ENCODE measurements at regions not wholly inside any gene's neighbourhood (a gene's known extent, or its start where the extent isn't known, plus 50 kb on each side); places are given as distances from the start of the nearest gene placed in this dataset.

DNA sequence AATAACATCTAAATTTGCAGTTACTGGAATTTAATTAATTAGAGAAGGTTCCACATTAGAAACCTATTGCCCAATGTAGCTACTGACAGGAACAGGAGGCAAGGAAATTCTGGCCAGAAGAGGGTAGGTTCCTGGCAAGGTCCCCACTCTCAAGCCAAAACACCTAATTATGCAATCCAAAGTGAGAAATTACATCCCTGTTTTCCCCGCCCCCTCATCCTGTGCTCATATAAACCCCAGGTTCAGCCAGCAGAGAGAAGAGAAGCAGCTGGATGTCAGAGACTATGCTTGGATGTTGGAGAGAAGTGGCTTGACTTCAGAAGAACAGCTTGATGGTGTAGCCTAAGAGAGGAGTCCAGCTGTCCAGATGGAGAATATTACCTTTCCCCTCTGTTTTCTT, 951.3 kb upstream of the PRR20A start:
- Histone ChIP-seq H3K4me1 (no peaks in the 10 kb centered on the region), H3K36me3 (no peaks in the 10 kb centered on the region), H3K27ac (no peak overlapping the region), H3K4me3 (no peak overlapping the region), H3K27me3 (no peaks in the 10 kb centered on the region), H3K9me3 (peaks cover 0 to 6% (median 2%) of the 10 kb centered on the region in 4 donors)
- 77 to 84% methylated on average over 1 of the region's 1 CpG for WGBS, 2 donors
- TF ChIP-seq, protein P1, sequence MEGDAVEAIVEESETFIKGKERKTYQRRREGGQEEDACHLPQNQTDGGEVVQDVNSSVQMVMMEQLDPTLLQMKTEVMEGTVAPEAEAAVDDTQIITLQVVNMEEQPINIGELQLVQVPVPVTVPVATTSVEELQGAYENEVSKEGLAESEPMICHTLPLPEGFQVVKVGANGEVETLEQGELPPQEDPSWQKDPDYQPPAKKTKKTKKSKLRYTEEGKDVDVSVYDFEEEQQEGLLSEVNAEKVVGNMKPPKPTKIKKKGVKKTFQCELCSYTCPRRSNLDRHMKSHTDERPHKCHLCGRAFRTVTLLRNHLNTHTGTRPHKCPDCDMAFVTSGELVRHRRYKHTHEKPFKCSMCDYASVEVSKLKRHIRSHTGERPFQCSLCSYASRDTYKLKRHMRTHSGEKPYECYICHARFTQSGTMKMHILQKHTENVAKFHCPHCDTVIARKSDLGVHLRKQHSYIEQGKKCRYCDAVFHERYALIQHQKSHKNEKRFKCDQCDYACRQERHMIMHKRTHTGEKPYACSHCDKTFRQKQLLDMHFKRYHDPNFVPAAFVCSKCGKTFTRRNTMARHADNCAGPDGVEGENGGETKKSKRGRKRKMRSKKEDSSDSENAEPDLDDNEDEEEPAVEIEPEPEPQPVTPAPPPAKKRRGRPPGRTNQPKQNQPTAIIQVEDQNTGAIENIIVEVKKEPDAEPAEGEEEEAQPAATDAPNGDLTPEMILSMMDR (IDR thresholded peaks at IDR 0.05) = no peak
- TF ChIP-seq POLR2A (IDR thresholded peaks at IDR 0.05) (no peak), POLR2AphosphoS5 (IDR thresholded peaks at IDR 0.05) (no peak), EP300 (IDR thresholded peaks at IDR 0.05) (no peak)
- DNase-seq = no peak
- no peak for ATAC-seq (ENCODE audit: low FRiP score in 2 of 2)

DNA sequence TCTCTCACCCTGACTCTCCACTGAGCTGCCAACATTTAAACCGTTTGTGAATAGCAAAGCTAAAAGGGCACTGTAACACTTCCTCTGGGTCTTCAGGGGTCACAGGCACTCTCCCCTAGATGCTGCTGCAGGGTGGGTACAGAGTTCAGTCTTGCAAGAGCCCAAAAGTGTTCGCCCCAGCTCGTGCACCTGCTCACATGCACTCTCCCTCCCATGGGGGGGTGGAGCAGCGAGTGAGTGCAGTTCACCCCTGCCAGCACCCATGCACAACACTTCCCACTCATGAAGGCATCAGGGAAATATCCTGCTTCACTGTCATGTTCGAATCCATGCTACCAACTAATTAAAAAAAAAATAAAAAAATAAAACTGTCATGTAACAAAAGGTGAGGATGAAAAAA, 950.7 kb upstream of the PRR20A start:
- Histone ChIP-seq H3K4me3 (no peak overlapping the region), H3K36me3 (no peaks in the 10 kb centered on the region), H3K4me1 (no peaks in the 10 kb centered on the region), H3K27me3 (no peaks in the 10 kb centered on the region), H3K27ac (no peak overlapping the region), H3K9me3 (peaks cover 0 to 6% (median 2%) of the 10 kb centered on the region in 4 donors)
- peak in 1 of 2 donors; percentile 3 for DNase-seq
- TF ChIP-seq POLR2AphosphoS5 (IDR thresholded peaks at IDR 0.05) (no peak), POLR2A (IDR thresholded peaks at IDR 0.05) (no peak), EP300 (IDR thresholded peaks at IDR 0.05) (no peak)
- TF ChIP-seq, protein P1 (IDR thresholded peaks at IDR 0.05) = no peak
- ATAC-seq (ENCODE audit: low FRiP score in 2 of 2) = no peak
- WGBS, 2 donors = 78 to 82% methylated on average over 4 to 5 of the region's 5 CpGs

DNA sequence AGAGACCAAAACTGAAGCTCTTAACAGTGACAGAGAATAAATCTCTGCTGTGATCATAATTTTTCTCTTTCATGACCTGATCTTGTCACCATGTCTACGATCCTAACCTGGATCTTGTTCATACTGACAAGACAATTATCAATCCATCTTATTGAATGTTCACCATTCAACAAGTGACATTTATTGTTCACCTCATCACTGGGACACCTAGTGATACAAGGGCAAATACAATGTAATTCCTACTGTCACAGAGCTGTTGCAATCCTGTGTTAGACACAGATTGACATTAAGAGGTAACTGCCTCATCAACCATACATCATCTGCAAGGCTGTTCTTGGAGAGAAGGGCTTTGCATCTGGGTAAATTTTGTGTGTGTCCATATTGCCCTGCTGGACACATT, 942.4 kb upstream of the PRR20A start:
- no peak for DNase-seq
- Histone ChIP-seq H3K27ac (no peak overlapping the region), H3K4me3 (no peak overlapping the region), H3K36me3 (no peaks in the 10 kb centered on the region), H3K4me1 (no peaks in the 10 kb centered on the region), H3K9me3 (no peaks in the 10 kb centered on the region), H3K27me3 (no peaks in the 10 kb centered on the region)
- 50 to 58% methylated on average over 1 of the region's 1 CpG for WGBS, 2 donors
- no peak for ATAC-seq (ENCODE audit: low FRiP score in 2 of 2)
- TF ChIP-seq POLR2A (IDR thresholded peaks at IDR 0.05) = no peak
- TF ChIP-seq, protein P1 (IDR thresholded peaks at IDR 0.05) = no peak
- TF ChIP-seq POLR2AphosphoS5 (IDR thresholded peaks at IDR 0.05) = no peak
- no peak for TF ChIP-seq EP300 (IDR thresholded peaks at IDR 0.05)

DNA sequence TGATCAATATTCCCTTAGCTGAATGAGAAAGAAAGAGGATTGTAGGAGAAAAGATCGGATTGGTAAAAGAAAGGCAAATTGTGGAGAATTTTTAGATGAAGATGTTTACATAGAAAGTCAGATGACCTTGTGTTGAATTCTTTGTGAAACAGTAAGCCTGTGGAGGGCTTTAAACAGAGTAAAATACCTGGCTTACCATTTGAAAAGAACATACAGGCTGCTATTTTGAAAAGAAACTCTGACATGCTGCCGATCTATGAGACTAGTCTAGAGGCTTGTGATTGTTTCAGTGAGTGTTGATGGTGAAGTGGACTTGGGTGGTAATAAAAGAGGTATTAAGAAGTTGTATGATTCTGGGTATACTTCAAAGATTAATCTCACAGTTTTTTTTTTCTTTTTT, 938.9 kb upstream of the PRR20A start:
- Histone ChIP-seq H3K27ac (no peak overlapping the region), H3K4me1 (no peaks in the 10 kb centered on the region), H3K9me3 (no peaks in the 10 kb centered on the region), H3K36me3 (no peaks in the 10 kb centered on the region), H3K27me3 (no peaks in the 10 kb centered on the region), H3K4me3 (no peak overlapping the region)
- DNase-seq (no peak), ATAC-seq (ENCODE audit: low FRiP score in 2 of 2) (no peak)
- TF ChIP-seq POLR2AphosphoS5 (IDR thresholded peaks at IDR 0.05) = no peak
- WGBS, 2 donors = 57 to 59% methylated on average over 2 of the region's 2 CpGs

DNA sequence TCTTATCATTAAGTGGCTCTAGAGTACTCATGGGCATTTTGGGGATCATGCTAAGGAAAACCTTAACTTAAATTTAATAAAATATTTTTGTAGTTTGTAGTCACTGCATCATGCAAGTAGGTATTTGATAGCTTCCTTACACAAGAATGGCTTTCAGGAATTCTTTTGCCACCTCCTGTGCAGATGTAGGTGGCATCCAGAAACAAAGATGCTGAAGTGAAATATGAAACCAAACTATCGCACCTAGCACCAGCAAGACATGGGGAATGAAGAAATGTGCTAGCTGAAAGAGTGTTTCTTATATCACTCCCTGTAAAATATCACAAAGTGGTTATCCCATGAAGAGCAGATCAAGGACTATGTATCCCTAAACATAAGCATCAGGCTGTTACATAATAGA, 924.5 kb upstream of the PRR20A start:
- no peaks in the 10 kb centered on the region for H3K9me3 ChIP-seq
- no peaks in the 10 kb centered on the region for H3K27me3 ChIP-seq
- no peak overlapping the region for H3K27ac ChIP-seq
- ATAC-seq (ENCODE audit: low FRiP score in 2 of 2) = no peak
- WGBS, 2 donors = 70 to 77% methylated on average over 1 of the region's 1 CpG
- H3K4me3 ChIP-seq = no peak overlapping the region
- no peaks in the 10 kb centered on the region for H3K36me3 ChIP-seq
- no peaks in the 10 kb centered on the region for H3K4me1 ChIP-seq
- TF ChIP-seq POLR2A (IDR thresholded peaks at IDR 0.05) = no peak
- TF ChIP-seq, protein P1 (IDR thresholded peaks at IDR 0.05) = no peak
- TF ChIP-seq POLR2AphosphoS5 (IDR thresholded peaks at IDR 0.05) = no peak
- TF ChIP-seq EP300 (IDR thresholded peaks at IDR 0.05) = no peak
- no peak for DNase-seq
